ENCODE measurements at regions not wholly inside any gene's neighbourhood (a gene's known extent, or its start where the extent isn't known, plus 50 kb on each side); places are given as distances from the start of the nearest gene placed in this dataset.
"Not testable (repeated sequence)": the region's sequence is repeated elsewhere in the genome, so short reads cannot be mapped to it uniquely, and the experiment has no call there.

DNA sequence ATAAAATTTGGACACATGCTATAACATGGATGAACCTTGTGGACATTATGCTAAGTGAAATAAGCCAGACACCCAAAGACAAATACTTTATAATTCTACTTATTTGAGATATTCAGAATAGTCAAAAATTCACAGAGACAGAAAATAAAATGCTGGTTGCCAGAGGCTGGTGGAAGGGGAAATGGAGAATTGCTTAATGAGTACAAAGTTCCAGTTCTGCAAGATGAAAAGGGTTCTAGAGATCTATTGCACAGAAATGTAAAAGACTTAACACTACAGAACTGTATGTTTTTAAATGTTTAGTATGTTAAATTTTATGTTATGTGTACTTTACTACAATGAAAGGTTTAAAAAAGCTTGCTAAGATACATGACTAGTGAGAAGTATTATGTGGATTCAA, 344.8 kb downstream of the CNTN3 start:
- DNase-seq = no peak

DNA sequence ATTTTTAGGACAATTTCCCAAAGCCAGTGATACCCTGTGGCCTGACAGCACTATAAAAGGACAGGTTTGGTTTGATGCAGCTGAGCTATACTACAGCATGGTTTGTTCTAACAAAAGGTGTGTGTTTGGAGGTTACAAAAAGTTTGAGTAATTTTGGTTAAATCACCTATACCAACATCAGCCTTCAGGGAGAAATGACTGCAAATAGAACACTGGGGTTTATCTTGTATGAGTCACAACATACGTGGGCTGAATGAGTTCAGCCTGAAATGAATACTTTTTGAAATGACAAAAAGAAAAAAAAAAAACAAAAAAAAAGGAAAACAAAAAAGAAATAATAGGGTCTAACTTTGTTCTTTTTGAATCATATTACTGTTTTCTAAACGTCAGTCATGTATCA, 345.7 kb downstream of the CNTN3 start:
- DNase-seq = no peak

DNA sequence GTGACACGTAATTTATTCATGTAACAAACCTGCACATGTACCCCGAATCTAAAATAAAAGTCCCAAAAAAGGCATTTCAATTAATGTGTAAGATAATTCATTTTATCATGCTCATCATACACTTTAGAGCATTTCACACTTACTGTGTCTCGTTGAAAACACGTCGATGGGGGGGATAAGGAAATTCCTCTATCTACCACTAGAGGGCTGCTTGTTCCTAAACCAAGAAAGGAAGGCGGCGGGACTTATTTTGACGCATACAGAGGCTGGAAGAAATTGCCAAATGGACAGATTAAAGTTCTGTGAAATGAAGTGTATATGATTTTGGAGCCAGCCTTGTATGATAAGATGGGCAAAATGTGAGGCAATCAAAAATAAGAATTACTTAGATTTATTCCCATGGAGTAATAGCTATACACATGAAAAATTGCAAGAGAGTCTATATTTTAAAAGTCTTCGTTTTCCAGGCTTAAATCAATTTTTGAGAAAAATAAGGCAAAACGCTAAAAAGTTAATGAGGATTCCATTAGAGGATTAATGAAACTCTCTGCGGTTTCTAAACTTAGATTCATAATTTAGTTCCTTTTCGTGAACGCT, 346.8 kb downstream of the CNTN3 start:
- peak; percentile 2 for DNase-seq

- DNase-seq = no peak
Observed at GRCh38 chr3:74267131-74267530, 347.3 kb downstream of the CNTN3 start.

DNA sequence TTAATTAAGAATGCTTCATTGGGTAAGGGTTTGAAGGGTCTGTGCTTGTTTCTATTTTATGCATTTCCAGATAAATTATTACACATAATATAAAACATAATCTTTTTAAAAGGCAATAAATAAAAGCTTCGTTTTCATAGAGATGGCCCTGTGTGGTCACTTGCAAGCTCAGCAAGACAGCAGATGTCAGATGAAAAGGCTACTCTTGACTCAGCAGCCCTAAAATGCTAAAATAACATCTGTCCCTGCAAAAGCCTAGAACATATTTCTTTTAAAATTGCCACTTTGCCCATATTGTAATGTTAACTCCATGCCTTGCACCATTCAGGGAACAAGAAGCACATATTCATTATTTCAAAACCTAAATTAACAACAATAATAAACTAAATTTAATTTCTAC, 349.4 kb downstream of the CNTN3 start:
- no peak for DNase-seq

- no peak for DNase-seq
Observed at GRCh38 chr3:74263031-74263430, 351.4 kb downstream of the CNTN3 start.

- no peak for DNase-seq
Observed at GRCh38 chr3:74233091-74233490, 381.4 kb downstream of the CNTN3 start.

- no peak for DNase-seq
Observed at GRCh38 chr3:74217467-74217866, 397.0 kb downstream of the CNTN3 start.

DNA sequence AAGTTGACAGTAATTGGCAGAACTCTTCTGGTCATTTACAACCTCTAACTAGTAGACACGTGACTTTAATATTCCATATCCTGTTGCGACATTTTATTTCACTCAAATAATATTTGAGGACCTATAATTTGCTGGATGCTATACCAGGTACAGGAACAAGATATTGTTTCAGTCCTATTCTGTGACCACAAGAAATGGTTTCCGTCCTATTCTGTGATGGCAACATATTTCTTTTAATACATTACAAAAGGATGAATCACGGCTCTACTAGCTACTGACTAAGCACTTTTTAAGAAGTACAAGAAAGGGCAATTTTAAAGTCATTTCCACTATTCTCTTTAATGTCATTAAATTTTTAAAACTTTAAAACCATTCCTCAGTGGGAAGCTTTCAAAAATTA, 400.2 kb downstream of the CNTN3 start:
- no peak for DNase-seq

DNA sequence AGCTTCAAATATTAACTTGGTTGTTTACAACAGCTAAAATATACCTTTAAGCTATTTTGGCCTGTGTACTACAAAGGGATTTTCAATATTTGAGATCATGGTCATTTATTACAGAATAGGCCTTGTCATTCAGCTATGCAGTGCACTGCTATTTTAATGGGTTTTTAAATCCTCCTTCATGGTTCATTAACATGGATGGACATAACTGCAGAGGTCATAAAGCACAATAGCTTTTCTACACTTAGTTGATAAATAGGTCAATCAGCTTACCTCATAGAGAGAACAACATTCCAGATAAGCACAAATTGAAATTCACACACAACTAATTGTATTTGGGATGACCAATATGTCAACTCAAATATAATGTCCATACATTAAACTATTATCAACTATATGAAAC, 403.7 kb downstream of the CNTN3 start:
- DNase-seq = no peak

GRCh38 chr3:74200952-74201351, 413.5 kb downstream of the CNTN3 start:
- DNase-seq = no peak

DNA sequence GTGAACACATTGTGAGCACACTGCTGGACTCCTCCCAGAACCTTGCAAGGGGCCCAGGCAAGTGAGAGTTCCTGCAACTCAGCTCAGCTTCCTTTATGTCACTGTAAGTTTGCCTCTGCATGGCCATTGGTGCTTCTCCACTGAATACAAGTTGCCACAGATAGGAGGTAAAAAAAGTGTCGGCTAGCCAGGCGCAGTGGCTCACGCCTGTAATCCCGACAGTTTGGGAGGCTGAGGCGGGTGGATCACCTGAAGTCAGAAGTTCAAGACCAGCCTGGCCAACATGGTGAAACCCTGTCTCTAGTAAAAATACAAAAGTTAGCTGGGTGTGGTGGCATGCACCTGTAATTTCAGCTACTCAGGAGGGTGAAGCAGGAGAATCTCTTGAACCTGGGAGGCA, 435.8 kb downstream of the CNTN3 start:
- DNase-seq = not testable (repeated sequence)

GRCh38 chr3:74173090-74173489, 441.4 kb downstream of the CNTN3 start:
- no peak for DNase-seq

DNA sequence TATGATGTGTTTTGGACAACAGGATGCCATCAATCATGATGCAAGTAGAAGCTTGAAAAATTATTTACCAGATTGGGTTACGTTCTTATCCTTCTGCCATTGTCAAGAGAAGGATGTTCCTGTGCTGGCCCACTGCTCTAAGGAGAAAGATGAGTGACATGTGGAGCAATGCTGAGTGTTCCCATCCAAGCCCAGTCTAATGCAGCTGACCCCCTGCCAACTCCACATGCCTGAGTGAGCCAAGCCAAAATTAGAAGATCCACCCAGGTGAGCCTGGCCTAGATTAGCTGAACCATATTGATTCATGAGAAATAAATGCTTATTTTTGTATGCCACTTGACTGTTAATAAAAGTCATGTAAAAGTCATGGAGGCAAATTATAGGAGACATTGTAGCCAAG, 446.5 kb downstream of the CNTN3 start:
- DNase-seq = no peak

- DNase-seq = no peak
Observed at GRCh38 chr3:74165211-74165610, 449.2 kb downstream of the CNTN3 start.

DNA sequence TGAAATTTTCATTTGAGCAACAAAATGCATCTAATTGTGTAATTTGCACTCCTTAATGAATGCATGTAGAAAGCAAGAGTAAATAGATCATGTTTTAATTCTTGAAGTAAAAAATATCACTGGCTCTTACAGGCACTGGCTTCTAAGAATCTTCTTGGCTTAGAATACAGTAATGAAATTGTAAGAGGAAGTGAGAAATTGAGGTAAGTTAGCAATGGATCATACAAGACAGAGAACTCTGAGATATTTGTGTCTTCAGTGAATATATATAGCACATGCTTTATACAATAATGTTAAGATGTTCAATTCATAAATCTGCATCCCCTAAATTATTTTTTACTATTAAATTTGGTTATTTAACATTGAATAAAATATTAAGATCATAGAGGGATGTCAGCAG, 465.0 kb downstream of the CNTN3 start:
- DNase-seq = no peak

- DNase-seq = no peak
Observed at GRCh38 chr3:74145277-74145676, 469.2 kb downstream of the CNTN3 start.

DNA sequence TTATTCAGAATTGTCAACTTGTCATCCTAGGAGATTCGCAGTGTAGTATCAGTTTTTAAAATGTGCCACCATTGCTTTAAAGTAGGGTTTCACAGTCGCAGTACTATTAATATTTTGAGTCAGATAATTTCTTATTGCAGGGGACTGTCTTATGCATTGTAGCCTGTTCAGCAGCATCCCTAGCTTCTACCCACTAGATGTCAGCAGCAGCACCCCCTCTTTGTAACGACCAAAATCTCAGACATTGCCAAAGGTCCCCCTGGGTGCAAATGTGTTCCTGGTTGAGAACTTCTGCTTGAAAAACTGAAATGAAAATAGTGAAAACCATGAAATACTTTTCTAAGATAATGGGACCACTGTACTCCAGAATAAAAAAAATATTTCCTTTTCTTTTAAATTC, 474.8 kb downstream of the CNTN3 start:
- peak; percentile 3 for DNase-seq

GRCh38 chr3:74137790-74138189, 476.7 kb downstream of the CNTN3 start:
- no peak for DNase-seq

GRCh38 chr3:74135808-74136207, 478.7 kb downstream of the CNTN3 start:
- DNase-seq = no peak

GRCh38 chr3:74134831-74135230, 479.6 kb downstream of the CNTN3 start:
- no peak for DNase-seq

GRCh38 chr3:74131546-74132328, 482.7 kb downstream of the CNTN3 start:
- DNase-seq = not testable (repeated sequence)

- DNase-seq = no peak
Observed at GRCh38 chr3:74129611-74130010, 484.8 kb downstream of the CNTN3 start.

- no peak for DNase-seq
Observed at GRCh38 chr3:74129056-74129455, 485.4 kb downstream of the CNTN3 start.

- DNase-seq = no peak
Observed at GRCh38 chr3:74127256-74127655, 487.2 kb downstream of the CNTN3 start.
